NB4 (cell line): ENCODE measurements at regions not wholly inside any gene's neighbourhood (a gene's known extent, or its start where the extent isn't known, plus 50 kb on each side); places are given as distances from the start of the nearest gene placed in this dataset.
"Not testable (repeated sequence)": the region's sequence is repeated elsewhere in the genome, so short reads cannot be mapped to it uniquely, and the experiment has no call there.

Experiments used
- DNase-seq: peaks from one replicate; pipeline ENCODE4 v3.0.0; 2010; ENCODE audit warnings: low read depth
- H3K4me3 ChIP-seq: one replicate; pipeline ENCODE4 v1.5.1; 2011; ENCODE audit warnings: mild to moderate bottlenecking, low read depth, low read length, moderate library complexity
- CTCF ChIP-seq: IDR thresholded peaks from one replicate; pipeline ENCODE4 v1.5.1; 2012; ENCODE audit warnings: low read depth, low read length
- MAX ChIP-seq: IDR thresholded peaks from 2 replicates; pipeline ENCODE4 v1.6.1; 2011; ENCODE audit warnings: low read depth, low read length
- MYC ChIP-seq: IDR thresholded peaks from 2 replicates; pipeline ENCODE4 v1.6.1; 2011; ENCODE audit warnings: low read depth, low read length
- POLR2A ChIP-seq: IDR thresholded peaks from 2 replicates; pipeline ENCODE4 v1.6.1; 2011; ENCODE audit warnings: mild to moderate bottlenecking; ENCODE audit not compliant: insufficient read length; ENCODE audit errors: extremely low read depth

- DNase-seq: no peak
- no peak for TF ChIP-seq CTCF
- no peak for TF ChIP-seq POLR2A
- TF ChIP-seq MYC: no peak
- no peak for TF ChIP-seq MAX
These were observed 257.4 kb downstream of the PLOD2 start for GRCh38 chr3:145903472-145904013.

GRCh38 chr3:145904138-145904537 is 256.8 kb downstream of the PLOD2 start:
- TF ChIP-seq POLR2A (no peak), MYC (no peak), CTCF (no peak)
- DNase-seq: no peak
- H3K4me3 ChIP-seq: no peak overlapping the region

More at GRCh38 chr3:145903472-145904013, 257.4 kb downstream of the PLOD2 start:
- H3K4me3 ChIP-seq: no peak overlapping the region

- no peak overlapping the region for H3K4me3 ChIP-seq
- DNase-seq: no peak
- TF ChIP-seq MYC (no peak), MAX (no peak), CTCF (no peak), POLR2A (no peak)
These were observed 254.7 kb downstream of the PLOD2 start for GRCh38 chr3:145906301-145906700.

- no peak overlapping the region for H3K4me3 ChIP-seq
- DNase-seq: no peak
- TF ChIP-seq POLR2A (no peak), MAX (no peak), MYC (no peak), CTCF (no peak)
These were observed 254.2 kb downstream of the PLOD2 start for GRCh38 chr3:145906755-145907154.

GRCh38 chr3:145911016-145911415 is 250.0 kb downstream of the PLOD2 start:
- no peak for DNase-seq
- H3K4me3 ChIP-seq: no peak overlapping the region
- no peak for TF ChIP-seq POLR2A
- TF ChIP-seq MYC: no peak
- no peak for TF ChIP-seq MAX
- no peak for TF ChIP-seq CTCF

- DNase-seq: no peak
- no peak overlapping the region for H3K4me3 ChIP-seq
- TF ChIP-seq MAX (no peak), CTCF (no peak), POLR2A (no peak), MYC (no peak)
These were observed 245.2 kb downstream of the PLOD2 start for GRCh38 chr3:145915787-145916186.

GRCh38 chr3:145927736-145928135 is 233.2 kb downstream of the PLOD2 start:
- DNase-seq: not testable (repeated sequence)

More at GRCh38 chr3:145927736-145928135, 233.2 kb downstream of the PLOD2 start:
- not testable (repeated sequence) for H3K4me3 ChIP-seq
